HG03280 (cell line): ENCODE measurements at regions not wholly inside any gene's neighbourhood (a gene's known extent, or its start where the extent isn't known, plus 50 kb on each side); places are given as distances from the start of the nearest gene placed in this dataset.

ENCODE experiments used
- ATAC-seq: cut with Tn5 transposase; IDR thresholded peaks from one replicate; pipeline ENCODE4 v1.9.1; 2021; ENCODE audit warnings: mild to moderate bottlenecking, moderate library complexity; ENCODE audit not compliant: unreplicated experiment

- ATAC-seq = no peak
Observed at GRCh38 chr7:21214657-21215056, 213.2 kb upstream of the SP4 start.

GRCh38 chr7:21215307-21215706, 212.6 kb upstream of the SP4 start:
- no peak for ATAC-seq

GRCh38 chr7:21217365-21217764, 210.5 kb upstream of the SP4 start:
- ATAC-seq = no peak

GRCh38 chr7:21218155-21218554, 209.7 kb upstream of the SP4 start:
- no peak for ATAC-seq

GRCh38 chr7:21221130-21221529, 206.8 kb upstream of the SP4 start:
- no peak for ATAC-seq

- ATAC-seq = no peak
Observed at GRCh38 chr7:21238400-21239116, 189.3 kb upstream of the SP4 start.

- ATAC-seq = no peak
Observed at GRCh38 chr7:21243265-21243664, 184.6 kb upstream of the SP4 start.

- no peak for ATAC-seq
Observed at GRCh38 chr7:21251151-21251800, 176.6 kb upstream of the SP4 start.

- no peak for ATAC-seq
Observed at GRCh38 chr7:21253740-21254687, 173.9 kb upstream of the SP4 start.

GRCh38 chr7:21256310-21256877, 171.5 kb upstream of the SP4 start:
- ATAC-seq = no peak

- no peak for ATAC-seq
Observed at GRCh38 chr7:21260939-21261338, 166.9 kb upstream of the SP4 start.

- peak; percentile 97 for ATAC-seq
Observed at GRCh38 chr7:21261627-21262594, 166.0 kb upstream of the SP4 start.

GRCh38 chr7:21269021-21269420, 158.9 kb upstream of the SP4 start:
- no peak for ATAC-seq

GRCh38 chr7:21276471-21277035, 151.3 kb upstream of the SP4 start:
- ATAC-seq = no peak

GRCh38 chr7:21278944-21279343, 148.9 kb upstream of the SP4 start:
- ATAC-seq = no peak

GRCh38 chr7:21281193-21281592, 146.7 kb upstream of the SP4 start:
- ATAC-seq = no peak

- ATAC-seq = no peak
Observed at GRCh38 chr7:21293771-21294170, 134.1 kb upstream of the SP4 start.

GRCh38 chr7:21299766-21300165, 128.1 kb upstream of the SP4 start:
- ATAC-seq = no peak

GRCh38 chr7:21300692-21301091, 127.2 kb upstream of the SP4 start:
- no peak for ATAC-seq
